ENCODE measurements at regions not wholly inside any gene's neighbourhood (a gene's known extent, or its start where the extent isn't known, plus 50 kb on each side); places are given as distances from the start of the nearest gene placed in this dataset.
"Not testable (repeated sequence)": the region's sequence is repeated elsewhere in the genome, so short reads cannot be mapped to it uniquely, and the experiment has no call there.

- TF ChIP-seq CTCF (IDR thresholded peaks at IDR 0.05; ENCODE audit: insufficient read depth, low read depth, low read length); EZH2 (IDR thresholded peaks at IDR 0.05; ENCODE audit: insufficient read depth, low read length): not testable (repeated sequence)
Measured at GRCh38 chr4:49154308-49155103, 168.4 kb downstream of the CWH43 start.
